Stomach (tissue), 8 donors: ENCODE measurements at regions not wholly inside any gene's neighbourhood (a gene's known extent, or its start where the extent isn't known, plus 50 kb on each side); places are given as distances from the start of the nearest gene placed in this dataset.

Experiments
- DNase-seq, 2 donors: peaks; one replicate each; pipeline versions ENCODE4 v3.0.0 to v3.0.0-alpha.2; 2013 to 2019
- H3K27ac ChIP-seq, 5 donors: fragments of 200-600 bp in 4 of 5; sonication (generic) in 4 of 5; one replicate each; pipeline ENCODE4 v1.5.1; 2013 to 2019; ENCODE audit warnings: mild to moderate bottlenecking in 1 of 5, moderate library complexity in 1 of 5
- H3K27me3 ChIP-seq, 3 donors: fragments of 200-600 bp; sonication (generic); one replicate each; pipeline ENCODE4 v1.5.1; 2017 to 2019; ENCODE audit warnings: mixed run types in 1 of 3
- H3K36me3 ChIP-seq, 4 donors: fragments of 200-600 bp; sonication (generic); 1 replicate in 3 of 4; 2 replicates in 1 of 4; pipeline ENCODE4 v1.5.1; 2016 to 2019
- H3K4me1 ChIP-seq, 4 donors: fragments of 200-600 bp; sonication (generic); one replicate each; pipeline ENCODE4 v1.5.1; 2016 to 2019
- H3K4me3 ChIP-seq, 4 donors: fragments of 200-600 bp; sonication (generic) in 3 of 4; one replicate each; pipeline ENCODE4 v1.5.1; 2016 to 2019; ENCODE audit warnings: mild to moderate bottlenecking in 1 of 4
- H3K9me3 ChIP-seq, 4 donors: fragments of 200-600 bp; sonication (generic); one replicate each; pipeline ENCODE4 v1.5.1; 2016 to 2019
- CTCF ChIP-seq, 7 experiments: fragments of 450-650 bp in 4 of 7; fragments of 200-600 bp in 3 of 7; sonication (generic) in 3 of 7; IDR thresholded peaks; one replicate each; pipeline ENCODE4 v1.5.1; 2016 to 2019; ENCODE audit warnings: antibody characterized with exemption in 7 of 7, control low read depth in 2 of 7, mild to moderate bottlenecking in 1 of 7
- EP300 ChIP-seq: sonication (generic); formaldehyde crosslinking; IDR thresholded peaks from one replicate; pipeline ENCODE4 v1.6.1; 2017; ENCODE audit warnings: antibody characterized with exemption
- POLR2A ChIP-seq, 4 donors: fragments of 450-650 bp; IDR thresholded peaks; one replicate each; pipeline ENCODE4 v1.6.1; 2016; ENCODE audit warnings: antibody characterized with exemption in 4 of 4, control low read depth in 2 of 4, mild to moderate bottlenecking in 1 of 4, moderate library complexity in 1 of 4
- POLR2AphosphoS5 ChIP-seq, 3 donors: sonication (generic); formaldehyde crosslinking; IDR thresholded peaks; one replicate each; pipeline ENCODE4 v1.6.1; 2016; ENCODE audit warnings: antibody characterized with exemption in 3 of 3
- WGBS, 5 donors: extraction: QIAGEN DNeasy Blood & Tissue Kit in 3 of 5; methylation state at CpG; one replicate each; pipeline versions ENCODE4 v1.1.5 to v1.1.7; 2013 to 2018; 5-methylcytosine and 5-hydroxymethylcytosine counted together
- intact Hi-C: fragments of 100-400 bp; cut with DNase I; formaldehyde crosslinking; loops from one replicate; pipeline ENCODE4 v1.15.1; 2023; ENCODE audit warnings: low total_unique reads
- donor health status: healthy with polysubstance abuse.
- donor health status: Bipolar disorder and iron deficiency.
- donor health status: healthy.

DNA sequence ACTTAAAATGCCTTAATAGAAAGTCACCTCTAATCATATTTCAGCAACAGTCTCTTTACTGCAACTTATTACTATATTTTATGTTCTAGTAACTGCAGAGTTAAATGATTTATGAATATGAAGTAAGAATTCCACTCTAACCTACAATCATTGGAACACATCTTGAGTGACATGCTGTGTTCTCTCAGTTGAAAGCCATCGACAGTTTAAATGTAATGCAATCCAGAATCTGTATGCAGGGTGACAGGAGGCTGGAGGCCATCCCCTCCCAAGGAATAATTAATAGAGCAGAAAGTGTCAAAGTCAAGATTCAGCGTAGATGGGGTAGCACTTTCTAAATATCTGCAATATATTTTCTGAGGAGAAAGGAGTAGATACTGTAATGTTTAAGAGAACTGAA is 590.3 kb upstream of the SORCS1 start:
- Histone ChIP-seq H3K4me3 (no peak overlapping the region), H3K36me3 (no peaks in the 10 kb centered on the region), H3K27me3 (no peaks in the 10 kb centered on the region), H3K27ac (no peak overlapping the region), H3K4me1 (no peaks in the 10 kb centered on the region), H3K9me3 (peaks cover 0 to 5% (median 0%) of the 10 kb centered on the region in 4 donors)
- no peak for DNase-seq
- TF ChIP-seq CTCF (IDR thresholded peaks at IDR 0.05) (no peak), POLR2A (IDR thresholded peaks at IDR 0.05) (no peak), EP300 (no peak)
- intact Hi-C loops: no loop called here
- WGBS, 5 donors: 73 to 86% (median 81%) methylated on average over 2 of the region's 2 CpGs

- Histone ChIP-seq H3K27ac (no peak overlapping the region), H3K27me3 (no peaks in the 10 kb centered on the region), H3K4me1 (no peaks in the 10 kb centered on the region), H3K4me3 (no peak overlapping the region), H3K36me3 (no peaks in the 10 kb centered on the region), H3K9me3 (peaks cover 0 to 5% (median 1%) of the 10 kb centered on the region in 4 donors)
- intact Hi-C loops: no loop called here
- TF ChIP-seq POLR2A (IDR thresholded peaks at IDR 0.05): no peak
- TF ChIP-seq POLR2AphosphoS5 (IDR thresholded peaks at IDR 0.05): no peak
- TF ChIP-seq EP300: no peak
- TF ChIP-seq CTCF (IDR thresholded peaks at IDR 0.05): no peak
- WGBS, 5 donors: 24 to 39% (median 36%) methylated on average over 3 of the region's 3 CpGs
- no peak for DNase-seq
These were observed 584.7 kb upstream of the SORCS1 start for GRCh38 chr10:107749235-107749634.

DNA sequence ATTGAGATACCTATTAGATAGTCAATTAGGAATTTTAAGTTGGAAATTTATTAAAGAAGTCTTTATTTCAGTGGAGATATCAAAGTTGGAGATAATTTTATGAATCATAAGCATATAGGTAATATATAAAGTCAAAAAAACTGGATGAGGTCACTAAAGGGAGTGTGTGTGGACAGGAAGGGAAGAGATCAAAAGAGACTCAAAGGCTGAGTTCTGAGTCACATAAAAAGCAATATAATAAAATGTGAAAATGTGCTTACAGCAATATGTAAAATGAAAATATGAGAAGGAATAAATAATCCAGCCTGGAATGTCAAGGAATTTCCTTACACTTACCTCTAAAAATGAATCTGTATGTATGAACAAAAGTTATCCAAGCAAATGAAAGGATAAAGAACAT is 583.3 kb upstream of the SORCS1 start:
- Histone ChIP-seq H3K27ac (no peak overlapping the region), H3K36me3 (no peaks in the 10 kb centered on the region), H3K4me1 (no peaks in the 10 kb centered on the region), H3K4me3 (no peak overlapping the region), H3K9me3 (peaks cover 0 to 4% (median 1%) of the 10 kb centered on the region in 4 donors), H3K27me3 (no peaks in the 10 kb centered on the region)
- no peak for DNase-seq
- TF ChIP-seq EP300: no peak
- TF ChIP-seq POLR2AphosphoS5 (IDR thresholded peaks at IDR 0.05): no peak
- no peak for TF ChIP-seq CTCF (IDR thresholded peaks at IDR 0.05)
- no peak for TF ChIP-seq POLR2A (IDR thresholded peaks at IDR 0.05)
- intact Hi-C loops: no loop called here

DNA sequence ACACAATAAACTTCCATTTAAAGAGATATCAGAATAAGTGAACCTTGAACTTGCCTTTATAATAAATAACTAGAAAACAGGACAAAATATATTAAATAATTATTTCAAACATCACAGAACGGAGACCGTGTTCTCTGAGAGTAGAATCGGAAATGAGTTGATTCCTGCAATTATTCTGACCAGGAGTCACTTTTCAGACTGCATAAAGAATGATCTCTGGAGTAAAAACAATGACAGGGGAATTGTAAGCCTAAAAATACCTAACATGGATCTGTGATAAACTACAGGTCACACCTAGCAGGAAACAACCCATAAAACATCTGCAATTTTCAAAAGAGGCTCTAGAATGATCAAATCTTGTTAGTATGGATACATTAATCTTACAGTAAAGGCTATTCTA is 577.5 kb upstream of the SORCS1 start:
- Histone ChIP-seq H3K4me1 (no peaks in the 10 kb centered on the region), H3K9me3 (peaks cover 0 to 3% (median 0%) of the 10 kb centered on the region in 4 donors), H3K27ac (no peak overlapping the region), H3K27me3 (no peaks in the 10 kb centered on the region), H3K36me3 (no peaks in the 10 kb centered on the region), H3K4me3 (no peak overlapping the region)
- no peak for DNase-seq
- TF ChIP-seq POLR2A (IDR thresholded peaks at IDR 0.05) (no peak), POLR2AphosphoS5 (IDR thresholded peaks at IDR 0.05) (no peak), EP300 (no peak), CTCF (IDR thresholded peaks at IDR 0.05) (no peak)
- 63 to 83% (median 74%) methylated on average over 3 of the region's 3 CpGs for WGBS, 5 donors
- intact Hi-C loops: no loop called here
